GM19452 (cell line): ENCODE measurements at regions not wholly inside any gene's neighbourhood (a gene's known extent, or its start where the extent isn't known, plus 50 kb on each side); places are given as distances from the start of the nearest gene placed in this dataset.

Source experiments
- ATAC-seq: cut with Tn5 transposase; IDR thresholded peaks from one replicate; pipeline ENCODE4 v1.9.1; 2021; ENCODE audit not compliant: unreplicated experiment

- no peak for ATAC-seq
Measured at GRCh38 chr5:93278896-93279295, 302.1 kb downstream of the NR2F1-AS1 start.

- no peak for ATAC-seq
Measured at GRCh38 chr5:93277051-93277450, 304.0 kb downstream of the NR2F1-AS1 start.

GRCh38 chr5:93275376-93275775, 305.6 kb downstream of the NR2F1-AS1 start:
- ATAC-seq, result no peak

GRCh38 chr5:93274291-93274690, 306.7 kb downstream of the NR2F1-AS1 start:
- no peak for ATAC-seq

GRCh38 chr5:93273176-93273575, 307.8 kb downstream of the NR2F1-AS1 start:
- ATAC-seq, result no peak

GRCh38 chr5:93272108-93272507, 308.9 kb downstream of the NR2F1-AS1 start:
- ATAC-seq, result no peak

- ATAC-seq, result no peak
Measured at GRCh38 chr5:93267736-93268135, 313.3 kb downstream of the NR2F1-AS1 start.

- ATAC-seq, result no peak
Measured at GRCh38 chr5:93267276-93267675, 313.7 kb downstream of the NR2F1-AS1 start.

- no peak for ATAC-seq
Measured at GRCh38 chr5:93257616-93258015, 323.4 kb downstream of the NR2F1-AS1 start.

GRCh38 chr5:93255796-93256195, 325.2 kb downstream of the NR2F1-AS1 start:
- no peak for ATAC-seq

GRCh38 chr5:93252165-93252564, 328.9 kb downstream of the NR2F1-AS1 start:
- ATAC-seq, result no peak

GRCh38 chr5:93251347-93251746, 329.7 kb downstream of the NR2F1-AS1 start:
- ATAC-seq, result no peak

GRCh38 chr5:93250424-93250823, 330.6 kb downstream of the NR2F1-AS1 start:
- no peak for ATAC-seq

GRCh38 chr5:93249651-93250289, 331.2 kb downstream of the NR2F1-AS1 start:
- no peak for ATAC-seq

GRCh38 chr5:93247105-93247504, 333.9 kb downstream of the NR2F1-AS1 start:
- ATAC-seq, result no peak

GRCh38 chr5:93246090-93246855, 334.7 kb downstream of the NR2F1-AS1 start:
- ATAC-seq, result no peak

- ATAC-seq, result no peak
Measured at GRCh38 chr5:93245226-93245625, 335.8 kb downstream of the NR2F1-AS1 start.

- no peak for ATAC-seq
Measured at GRCh38 chr5:93243481-93243880, 337.5 kb downstream of the NR2F1-AS1 start.

- ATAC-seq, result no peak
Measured at GRCh38 chr5:93240228-93240834, 340.7 kb downstream of the NR2F1-AS1 start.

- ATAC-seq, result no peak
Measured at GRCh38 chr5:93236807-93237421, 344.1 kb downstream of the NR2F1-AS1 start.

GRCh38 chr5:93235761-93236160, 345.3 kb downstream of the NR2F1-AS1 start:
- ATAC-seq, result no peak
